CD14-positive monocyte (primary cell): ENCODE measurements at regions not wholly inside any gene's neighbourhood (a gene's known extent, or its start where the extent isn't known, plus 50 kb on each side); places are given as distances from the start of the nearest gene placed in this dataset.
A peak's percentile ranks its signal among the peaks of the same experiment; 100 is the strongest.

ENCODE experiments used
- DNase-seq, 3 donors: peaks; one replicate each; pipeline ENCODE4 v3.0.0-alpha.2; 2011 to 2022
- H2AFZ ChIP-seq: 2 replicates; pipeline ENCODE4 v1.6.0; 2012; ENCODE audit warnings: mild to moderate bottlenecking, low read depth, low read length, inconsistent platforms; ENCODE audit not compliant: insufficient read depth, poor library complexity, severe bottlenecking
- H3K27ac ChIP-seq, 2 donors: 1 replicate in 1 of 2; 2 replicates in 1 of 2; pipeline ENCODE4 v1.5.1; 2012 to 2013; ENCODE audit warnings: low read length in 2 of 2, control low read depth in 1 of 2, inconsistent platforms in 1 of 2, low read depth in 1 of 2, mild to moderate bottlenecking in 1 of 2
- H3K27me3 ChIP-seq, 2 donors: one replicate each; pipeline versions ENCODE4 v1.6.0 to v1.6.1; 2011 to 2013; ENCODE audit warnings: low read length in 2 of 2; ENCODE audit not compliant: control insufficient read depth in 2 of 2, insufficient read depth in 2 of 2
- H3K36me3 ChIP-seq, 2 donors: replicated peaks in 1 of 2; 1 replicate in 1 of 2; 2 replicates in 1 of 2; pipeline versions ENCODE4 v1.5.1 to v1.6.1; 2012 to 2013; ENCODE audit warnings: low read length in 2 of 2, control low read depth in 1 of 2, inconsistent platforms in 1 of 2, mild to moderate bottlenecking in 1 of 2; ENCODE audit not compliant: insufficient read depth in 2 of 2, control insufficient read depth in 1 of 2
- H3K4me1 ChIP-seq, 2 donors: 1 replicate in 1 of 2; 2 replicates in 1 of 2; pipeline versions ENCODE4 v1.5.1 to v1.6.1; 2012 to 2013; ENCODE audit warnings: low read length in 2 of 2, control low read depth in 1 of 2, inconsistent platforms in 1 of 2, mild to moderate bottlenecking in 1 of 2, moderate library complexity in 1 of 2; ENCODE audit not compliant: insufficient read depth in 2 of 2, control insufficient read depth in 1 of 2
- H3K4me2 ChIP-seq: replicated peaks from 2 replicates; pipeline ENCODE3; 2012; ENCODE audit warnings: low read length, moderate library complexity, mild to moderate bottlenecking; ENCODE audit not compliant: poor library complexity, severe bottlenecking; ENCODE audit errors: extremely low read depth
- H3K4me3 ChIP-seq, 3 experiments: fragments of 200-600 bp in 1 of 3; sonication (generic) in 1 of 3; replicated peaks in 1 of 3; 1 replicate in 2 of 3; 2 replicates in 1 of 3; pipeline ENCODE4 v1.5.1; 2011 to 2013; ENCODE audit warnings: low read length in 3 of 3, mild to moderate bottlenecking in 3 of 3, control low read depth in 2 of 3, low read depth in 2 of 3, inconsistent platforms in 1 of 3, moderate library complexity in 1 of 3
- H3K79me2 ChIP-seq: 2 replicates; pipeline ENCODE4 v1.6.0; 2012; ENCODE audit warnings: mild to moderate bottlenecking, control low read depth, inconsistent platforms, low read length, moderate library complexity; ENCODE audit not compliant: insufficient read depth
- H3K9ac ChIP-seq: 2 replicates; pipeline ENCODE4 v1.6.0; 2017; ENCODE audit warnings: low read length, mild to moderate bottlenecking; ENCODE audit not compliant: insufficient read depth, poor library complexity, severe bottlenecking
- H3K9me3 ChIP-seq, 2 donors: replicated peaks in 1 of 2; 1 replicate in 1 of 2; 2 replicates in 1 of 2; pipeline versions ENCODE4 v1.5.1 to v1.6.1; 2012 to 2013; ENCODE audit warnings: low read length in 2 of 2, control low read depth in 1 of 2; ENCODE audit not compliant: control insufficient read depth in 1 of 2, insufficient read depth in 1 of 2
- H4K20me1 ChIP-seq: 2 replicates; pipeline ENCODE4 v1.6.0; 2012; ENCODE audit warnings: mild to moderate bottlenecking, low read length, control low read depth, moderate library complexity; ENCODE audit not compliant: insufficient read depth
- H3K27ac Mint-ChIP-seq, 7 donors: one replicate each; pipeline ENCODE4 v1.8.0; 2020; ENCODE audit warnings: mild to moderate bottlenecking in 7 of 7, mixed read lengths in 7 of 7, moderate library complexity in 6 of 7, inconsistent platforms in 2 of 7
- H3K27me3 Mint-ChIP-seq, 3 donors: one replicate each; pipeline ENCODE4 v1.8.0; 2021 to 2022; ENCODE audit warnings: low read depth in 3 of 3, mild to moderate bottlenecking in 3 of 3, mixed read lengths in 3 of 3, moderate library complexity in 3 of 3, inconsistent platforms in 1 of 3
- H3K36me3 Mint-ChIP-seq, 2 donors: one replicate each; pipeline ENCODE4 v1.8.0; 2020; ENCODE audit warnings: mixed read lengths in 2 of 2, inconsistent platforms in 1 of 2, mild to moderate bottlenecking in 1 of 2
- H3K4me1 Mint-ChIP-seq: one replicate; pipeline ENCODE4 v1.8.0; 2020; ENCODE audit warnings: mild to moderate bottlenecking, mixed read lengths
- H3K4me3 Mint-ChIP-seq, 2 donors: one replicate each; pipeline ENCODE4 v1.8.0; 2020; ENCODE audit warnings: mild to moderate bottlenecking in 2 of 2, mixed read lengths in 2 of 2, moderate library complexity in 1 of 2
- H3K9me3 Mint-ChIP-seq, 7 donors: one replicate each; pipeline ENCODE4 v1.8.0; 2020 to 2022; ENCODE audit warnings: mixed read lengths in 7 of 7, mild to moderate bottlenecking in 6 of 7, moderate library complexity in 6 of 7, inconsistent platforms in 2 of 7
- CTCF ChIP-seq: fragments of 200-600 bp; IDR thresholded peaks from one replicate; pipeline ENCODE4 v1.8.0; 2022; ENCODE audit warnings: antibody characterized with exemption, mild to moderate bottlenecking
- WGBS: methylation state at CpG from one replicate; pipeline ENCODE4 v1.1.5; 2013; ENCODE audit warnings: missing lambda C conversion rate; ENCODE audit not compliant: insufficient coverage; 5-methylcytosine and 5-hydroxymethylcytosine counted together
- intact Hi-C, 2 donors: fragments of 100-400 bp; cut with micrococcal nuclease; formaldehyde crosslinking; loops; one replicate each; pipeline versions ENCODE4 v1.15.0 to v1.15.1; 2023

- Histone ChIP-seq H3K27ac (no peak overlapping the region), H3K9ac (no peak overlapping the region), H3K4me1 (peaks cover 10 to 11% of the 10 kb centered on the region in 2 donors), H4K20me1 (no peaks in the 10 kb centered on the region), H3K4me2 (no peak overlapping the region), H2AFZ (no peak overlapping the region), H3K79me2 (no peaks in the 10 kb centered on the region), H3K27me3 (peaks cover 0 to 3% of the 10 kb centered on the region in 2 donors), H3K9me3 (no peaks in the 10 kb centered on the region), H3K4me3 (no peak overlapping the region), H3K36me3 (no peaks in the 10 kb centered on the region)
- Mint-ChIP-seq H3K4me1 (peaks cover 17% of the 10 kb centered on the region), H3K27ac (peak overlapping the region in 1 of 7 donors; percentile 38), H3K27me3 (peaks cover 5 to 15% (median 12%) of the 10 kb centered on the region in 3 donors), H3K9me3 (no peaks in the 10 kb centered on the region), H3K36me3 (no peaks in the 10 kb centered on the region), H3K4me3 (no peak overlapping the region)
- no peak for TF ChIP-seq CTCF
- 96% methylated on average over 7 of the region's 14 CpGs for WGBS
- intact Hi-C loops, result no loop called here
- DNase-seq, result no peak
Observed at GRCh38 chr9:91040371-91041215, 239.0 kb downstream of the SYK start.

- WGBS, result 75% methylated on average over 1 of the region's 4 CpGs
- Histone ChIP-seq H2AFZ (no peak overlapping the region), H3K79me2 (no peaks in the 10 kb centered on the region), H3K4me1 (peaks cover 6 to 7% of the 10 kb centered on the region in 2 donors), H3K4me2 (no peak overlapping the region), H3K27ac (no peak overlapping the region), H3K27me3 (peaks cover 0 to 3% of the 10 kb centered on the region in 2 donors), H3K9ac (no peak overlapping the region), H4K20me1 (no peaks in the 10 kb centered on the region), H3K4me3 (no peak overlapping the region), H3K9me3 (no peaks in the 10 kb centered on the region), H3K36me3 (no peaks in the 10 kb centered on the region)
- Mint-ChIP-seq H3K4me3 (no peak overlapping the region), H3K27me3 (peaks cover 3 to 14% (median 7%) of the 10 kb centered on the region in 3 donors), H3K36me3 (no peaks in the 10 kb centered on the region), H3K27ac (peak overlapping the region in 1 of 7 donors; percentile 14), H3K9me3 (no peaks in the 10 kb centered on the region), H3K4me1 (peaks cover 12% of the 10 kb centered on the region)
- no peak for TF ChIP-seq CTCF
- DNase-seq, result no peak
- intact Hi-C loops, result no loop called here
Observed at GRCh38 chr9:91042024-91042423, 240.4 kb downstream of the SYK start.
